ENCODE measurements at regions not wholly inside any gene's neighbourhood (a gene's known extent, or its start where the extent isn't known, plus 50 kb on each side); places are given as distances from the start of the nearest gene placed in this dataset.
"Not testable (repeated sequence)": the region's sequence is repeated elsewhere in the genome, so short reads cannot be mapped to it uniquely, and the experiment has no call there.

DNA sequence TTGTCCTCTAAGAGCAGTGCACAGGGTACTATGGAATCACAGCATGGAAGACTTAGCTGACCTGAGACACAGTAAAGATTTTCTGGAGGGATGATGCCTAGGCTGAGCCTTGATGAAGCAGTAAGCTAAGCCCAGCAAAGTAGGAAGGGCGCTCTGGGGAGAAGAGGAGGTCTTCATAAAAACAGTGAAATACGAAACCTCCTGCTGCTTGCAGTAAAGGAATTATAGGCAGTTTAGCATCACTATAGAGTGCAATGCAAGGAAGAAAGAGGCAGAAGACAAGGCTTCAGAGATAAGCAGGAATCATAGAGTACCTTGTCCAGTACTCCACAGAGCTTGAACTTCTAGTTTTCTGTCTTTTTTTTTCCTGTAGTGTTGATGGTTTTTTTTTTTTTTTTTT is 555.7 kb upstream of the CADM1 start:
- no peak for DNase-seq

DNA sequence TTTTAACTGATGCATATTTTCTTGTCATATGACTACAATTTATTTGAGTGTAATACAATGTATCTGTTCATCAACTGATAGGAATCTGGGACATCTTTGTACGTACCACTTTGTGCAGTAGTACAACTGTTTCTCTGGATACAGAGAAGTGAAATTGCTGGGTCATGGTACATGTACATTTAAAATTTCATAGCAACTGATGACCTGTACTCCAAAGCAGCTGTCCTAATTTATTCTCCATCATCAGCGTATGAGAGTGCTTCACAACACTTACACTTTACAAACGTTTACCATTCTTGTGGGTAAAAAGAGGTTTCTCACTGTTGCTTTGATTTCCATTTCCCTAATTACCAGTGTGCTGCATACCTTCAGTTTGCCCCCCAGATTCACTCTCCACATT is 552.8 kb upstream of the CADM1 start:
- no peak for DNase-seq

DNA sequence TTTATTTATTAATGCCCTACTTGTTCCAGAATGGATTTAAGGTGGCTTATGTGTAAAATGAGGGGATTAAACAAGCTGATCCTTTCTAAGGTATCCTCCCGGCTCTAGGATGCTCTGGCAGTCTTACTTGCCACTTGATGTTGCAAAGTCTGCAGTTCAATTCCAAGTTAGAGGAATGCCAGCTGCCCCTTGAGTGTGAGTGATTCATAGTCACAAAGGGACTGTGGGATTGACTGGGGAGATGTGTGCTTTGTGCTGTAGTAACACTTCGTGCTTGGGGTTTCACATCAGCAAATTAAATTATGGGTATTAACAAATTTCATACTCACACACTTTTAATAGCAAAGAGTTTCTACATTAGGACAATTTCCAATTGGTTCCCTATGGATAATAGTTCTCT is 550.8 kb upstream of the CADM1 start:
- peak; percentile 75 for DNase-seq

DNA sequence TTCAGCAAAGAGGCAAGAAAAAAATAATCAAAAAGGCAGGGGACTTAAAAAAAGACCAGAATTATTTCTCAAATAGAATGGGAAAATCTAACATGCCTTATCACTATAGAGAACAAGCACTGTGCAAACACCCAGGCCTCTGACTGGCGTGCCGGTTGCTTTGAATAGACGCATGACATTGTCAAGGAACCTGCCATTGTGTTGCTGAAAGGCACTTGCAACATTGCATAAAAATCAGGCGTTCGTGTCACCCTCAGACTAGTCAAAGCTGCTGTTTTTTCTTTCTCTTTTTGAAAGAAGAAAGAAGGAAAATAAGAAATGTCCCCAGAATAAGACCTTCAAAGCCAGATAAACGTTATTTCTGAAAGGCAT is 549.3 kb upstream of the CADM1 start:
- no peak for DNase-seq

DNA sequence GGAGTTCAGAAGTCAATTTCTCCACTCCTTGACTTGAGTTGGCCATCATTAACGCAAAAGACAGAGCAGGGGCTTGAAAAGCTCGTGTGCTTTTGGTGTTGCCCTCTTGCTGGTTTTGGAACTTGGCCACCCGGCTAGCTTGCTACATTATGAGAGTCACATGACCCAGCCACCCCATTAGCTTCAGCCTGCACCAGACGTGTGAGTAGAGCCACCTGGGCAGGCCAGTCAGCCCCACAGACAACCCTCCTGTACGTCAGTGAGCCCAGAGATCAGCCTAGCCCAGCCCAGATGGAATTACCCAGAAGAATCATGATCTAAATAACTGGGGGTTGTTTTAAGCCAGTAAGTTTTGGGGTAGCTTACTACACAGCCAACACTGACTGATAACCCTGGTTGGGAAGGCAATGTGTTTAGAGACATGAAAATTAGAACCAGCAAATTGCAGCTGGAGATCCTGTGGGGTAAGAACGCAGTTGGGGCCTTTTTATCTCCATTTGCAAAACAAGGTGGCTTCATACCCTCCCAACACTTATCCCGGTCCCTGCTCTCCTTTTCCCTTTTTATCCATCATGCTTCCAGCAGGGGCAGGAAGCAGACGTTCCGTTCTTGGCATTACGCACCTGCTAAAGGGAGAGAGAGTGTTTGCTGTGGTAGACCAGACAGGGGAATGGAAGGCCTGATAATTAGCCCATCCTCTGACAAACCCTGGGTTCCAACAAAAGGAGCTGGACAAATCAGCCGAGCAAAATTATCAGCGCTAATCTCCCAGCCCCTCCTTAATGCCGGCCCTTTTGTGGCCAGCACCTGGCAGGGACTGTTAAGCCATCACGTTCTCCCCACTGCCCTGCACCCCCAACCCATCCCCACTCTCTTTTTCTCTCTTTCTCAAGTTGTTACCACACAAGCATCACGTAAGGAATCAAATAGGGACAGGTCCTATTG is 548.7 kb upstream of the CADM1 start:
- no peak for DNase-seq

DNA sequence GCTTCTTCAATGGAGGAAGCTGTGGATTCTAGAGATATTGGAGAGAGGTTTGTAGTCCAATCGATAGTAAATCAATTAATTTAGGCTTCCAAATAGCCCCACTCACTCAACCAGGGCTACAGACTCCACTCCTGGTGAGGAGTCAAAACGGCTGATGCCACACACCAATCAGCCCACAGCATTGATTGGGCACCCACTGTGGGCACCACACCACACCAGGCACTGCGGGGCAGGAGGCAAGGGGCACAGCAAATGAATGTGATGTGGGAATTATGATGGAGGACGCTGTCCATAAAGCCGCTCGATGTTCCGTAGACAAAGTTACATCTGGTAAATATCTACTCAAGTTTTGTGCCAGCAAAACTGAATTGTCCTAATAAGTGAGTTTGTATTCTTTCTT is 547.3 kb upstream of the CADM1 start:
- DNase-seq: no peak

DNA sequence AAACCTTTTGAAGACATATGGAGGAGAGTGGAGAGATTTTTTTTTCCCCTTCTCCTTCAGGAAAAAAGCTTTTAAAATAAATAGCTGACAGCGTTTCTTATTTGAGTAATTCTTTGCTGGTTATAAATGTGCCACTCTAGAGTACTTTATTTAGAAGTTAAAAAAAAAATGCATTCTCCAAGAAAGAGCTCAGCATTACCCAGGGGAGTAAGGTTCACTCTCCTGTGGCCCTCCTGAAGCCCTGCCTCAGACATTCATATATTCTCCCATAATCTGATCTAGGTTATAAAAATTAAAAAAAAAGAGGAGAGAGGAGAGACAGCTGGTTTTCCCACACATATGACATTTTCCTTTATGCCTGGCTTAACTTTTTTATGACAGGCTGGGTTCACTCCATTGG is 545.2 kb upstream of the CADM1 start:
- no peak for DNase-seq

DNA sequence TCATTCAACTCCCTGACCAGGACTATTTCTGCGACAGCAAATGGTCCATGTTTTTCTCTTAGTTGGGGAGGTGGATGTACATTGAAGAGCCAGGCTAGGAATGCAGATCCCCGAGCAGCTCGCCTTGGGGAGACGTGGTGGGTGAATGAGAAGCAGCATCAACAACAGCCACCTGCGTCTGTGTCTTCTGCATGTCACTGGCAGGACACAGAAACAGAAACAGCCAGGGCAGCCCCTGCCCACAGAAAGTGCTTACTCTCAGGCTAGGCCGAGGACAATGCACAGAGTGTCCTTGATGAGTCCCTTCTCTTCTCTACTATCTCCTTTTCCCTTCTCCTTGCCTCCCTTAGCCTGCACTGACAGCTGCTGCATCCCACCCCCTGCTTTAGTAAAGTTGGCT is 541.9 kb upstream of the CADM1 start:
- DNase-seq: no peak

DNA sequence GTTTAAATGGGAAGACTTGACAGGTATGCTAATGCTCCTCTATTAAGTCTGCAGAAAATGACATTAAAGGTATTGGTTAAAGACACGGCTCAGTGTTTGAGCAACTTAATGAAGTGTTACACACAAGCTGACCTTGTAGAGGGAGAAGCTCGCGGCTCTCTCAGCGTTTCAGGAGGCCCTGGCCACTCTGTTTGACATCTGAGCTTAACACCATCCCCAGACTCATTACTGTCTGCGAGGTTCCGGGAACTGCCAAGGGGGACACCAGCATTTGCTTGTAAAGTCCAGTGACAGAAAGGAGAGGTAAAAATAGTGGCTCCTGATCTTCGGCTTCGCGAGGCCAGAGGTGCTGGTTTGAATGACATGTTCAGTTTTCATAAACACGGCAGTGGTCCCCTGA is 540.7 kb upstream of the CADM1 start:
- DNase-seq: no peak

DNA sequence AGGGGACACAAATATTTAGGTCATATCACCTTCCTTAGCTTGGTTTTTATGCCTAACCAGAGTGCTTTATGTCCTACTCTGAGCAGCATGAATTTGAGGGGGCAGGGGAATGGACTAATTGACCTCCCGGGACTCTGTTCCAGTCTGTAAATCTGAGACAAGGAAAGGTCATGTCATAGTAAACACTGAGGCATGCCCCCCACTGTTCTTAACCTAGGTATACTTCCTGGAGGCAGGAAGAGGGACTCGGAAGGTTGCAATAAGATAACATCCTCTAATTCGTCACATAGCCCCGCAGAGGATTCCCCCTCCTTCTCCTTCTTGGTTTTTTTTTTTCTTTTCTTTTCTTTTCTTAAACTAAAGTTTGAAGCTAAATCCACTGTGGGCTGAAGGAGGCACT is 540.3 kb upstream of the CADM1 start:
- no peak for DNase-seq

DNA sequence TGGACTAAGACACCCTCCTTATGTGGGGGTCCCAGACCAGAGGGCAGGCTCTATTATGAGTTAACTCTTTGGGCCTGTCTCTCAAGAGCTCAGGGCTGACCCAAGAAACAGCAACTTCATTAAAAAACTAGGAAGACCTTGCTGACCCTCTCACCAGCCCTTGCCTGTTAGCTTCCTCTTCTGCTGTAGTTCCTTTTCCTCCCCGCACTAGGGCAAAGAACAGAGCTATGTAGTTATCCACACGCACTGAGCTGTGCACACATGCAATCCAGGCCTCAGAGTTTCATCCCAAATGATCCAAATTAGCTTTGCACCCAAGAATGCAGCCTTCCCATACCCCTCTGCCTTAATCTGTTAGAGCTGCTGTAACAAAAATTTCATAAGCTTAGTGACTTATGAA is 539.6 kb upstream of the CADM1 start:
- DNase-seq: no peak

DNA sequence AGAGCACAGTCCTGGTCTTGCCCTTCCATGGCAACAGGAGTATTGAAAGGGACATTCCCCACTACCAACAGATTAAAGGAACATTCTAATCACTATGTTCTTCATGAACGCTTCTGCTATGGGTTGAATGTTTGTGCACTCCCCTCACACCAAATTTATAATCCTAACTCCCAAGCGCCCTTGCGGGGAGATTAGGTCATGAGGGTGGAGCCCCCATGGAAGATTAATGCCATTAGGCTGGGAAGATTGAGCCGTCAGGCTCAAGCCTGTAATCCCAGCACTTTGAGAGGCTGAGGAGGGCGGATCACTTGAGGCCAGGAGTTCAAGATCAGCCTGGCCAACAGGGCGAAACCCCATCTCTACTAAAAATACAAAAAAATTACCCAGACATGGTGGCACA is 538.8 kb upstream of the CADM1 start:
- not testable (repeated sequence) for DNase-seq

DNA sequence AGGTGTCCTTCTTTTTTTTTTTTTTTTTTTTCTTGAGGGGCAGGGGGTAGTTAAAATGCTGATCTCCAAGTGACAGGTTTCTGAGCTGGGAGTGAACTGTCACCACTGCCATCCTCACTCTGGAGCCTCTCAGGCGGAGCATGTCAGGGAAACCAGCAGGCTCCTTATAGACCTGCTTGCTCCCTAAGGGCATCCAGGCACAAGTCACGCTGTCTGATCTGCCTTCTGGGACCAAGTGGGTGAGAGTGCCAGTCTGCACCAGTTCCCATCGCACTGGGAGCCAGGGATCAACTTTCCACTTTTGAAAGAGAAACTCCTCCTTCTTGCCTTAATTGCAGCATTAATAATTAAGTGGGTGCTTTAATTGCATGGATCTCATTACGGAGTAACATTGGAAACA is 537.9 kb upstream of the CADM1 start:
- peak; percentile 32 for DNase-seq

DNA sequence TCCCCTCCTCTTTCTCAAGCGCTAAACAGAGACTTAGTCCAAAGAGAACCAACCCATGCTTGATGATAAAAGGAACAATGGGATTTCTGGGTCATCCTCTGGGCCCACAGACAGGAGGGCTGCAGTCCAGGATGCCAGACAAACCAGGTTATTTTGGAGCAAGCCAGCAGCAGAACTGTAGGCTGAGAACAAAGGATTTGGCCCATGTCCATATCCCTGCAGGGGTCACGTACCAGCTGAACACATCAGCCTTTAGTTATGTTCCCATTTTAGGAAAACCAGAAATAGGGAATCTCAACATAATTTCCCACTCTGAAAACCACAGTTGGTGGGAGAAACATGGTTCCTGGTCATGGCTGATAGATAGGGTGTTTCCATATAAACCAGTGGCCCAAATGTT is 533.6 kb upstream of the CADM1 start:
- no peak for DNase-seq

DNA sequence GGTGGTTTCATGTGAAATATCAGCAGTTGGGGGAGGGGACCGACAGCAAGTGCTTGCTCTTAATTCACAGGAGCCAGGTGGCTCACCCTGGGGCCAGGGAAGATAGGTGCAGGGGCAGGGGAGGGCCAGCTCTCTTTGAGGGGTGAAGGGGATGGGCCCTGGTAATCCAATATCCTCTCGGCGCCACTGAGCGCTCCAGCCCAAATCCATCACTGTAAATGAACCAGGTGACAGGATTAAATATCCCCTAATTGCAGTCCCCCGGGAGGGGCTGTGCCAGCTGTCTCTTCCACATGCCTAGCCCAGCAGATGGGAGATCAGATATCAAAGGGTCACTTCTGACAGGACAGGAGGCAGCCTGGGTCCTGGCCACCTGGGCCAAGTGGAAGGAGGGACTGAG is 531.8 kb upstream of the CADM1 start:
- DNase-seq: peak; percentile 93

DNA sequence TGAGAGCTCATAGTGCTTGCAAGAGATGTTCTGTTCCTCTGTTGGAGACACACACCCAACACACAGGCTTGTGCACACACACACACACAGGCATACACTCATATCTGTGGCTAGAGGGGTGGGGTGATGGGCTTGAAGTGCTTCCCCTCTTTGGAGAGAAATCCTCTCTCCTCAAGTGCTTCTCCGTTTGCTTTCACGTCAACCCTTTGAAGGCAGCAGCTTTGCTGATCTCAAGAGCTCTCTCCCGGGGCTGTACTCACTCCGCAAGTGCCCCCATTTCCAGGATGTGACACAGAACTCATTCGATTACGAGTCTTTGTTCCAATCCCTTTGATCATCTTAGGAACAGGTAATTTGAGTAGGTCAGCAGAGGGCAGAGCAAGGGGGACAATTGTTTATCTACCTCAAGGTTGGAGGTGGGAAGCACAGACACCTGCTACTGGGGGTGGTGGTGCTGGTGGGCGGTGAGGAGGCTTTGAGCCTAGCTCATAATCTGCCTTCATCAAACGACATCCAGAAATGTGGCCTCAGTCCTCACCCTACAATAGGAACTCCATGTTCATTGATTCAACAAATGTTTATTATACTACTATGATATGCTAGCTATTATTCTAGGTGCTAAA is 529.8 kb upstream of the CADM1 start:
- DNase-seq: peak; percentile 76

DNA sequence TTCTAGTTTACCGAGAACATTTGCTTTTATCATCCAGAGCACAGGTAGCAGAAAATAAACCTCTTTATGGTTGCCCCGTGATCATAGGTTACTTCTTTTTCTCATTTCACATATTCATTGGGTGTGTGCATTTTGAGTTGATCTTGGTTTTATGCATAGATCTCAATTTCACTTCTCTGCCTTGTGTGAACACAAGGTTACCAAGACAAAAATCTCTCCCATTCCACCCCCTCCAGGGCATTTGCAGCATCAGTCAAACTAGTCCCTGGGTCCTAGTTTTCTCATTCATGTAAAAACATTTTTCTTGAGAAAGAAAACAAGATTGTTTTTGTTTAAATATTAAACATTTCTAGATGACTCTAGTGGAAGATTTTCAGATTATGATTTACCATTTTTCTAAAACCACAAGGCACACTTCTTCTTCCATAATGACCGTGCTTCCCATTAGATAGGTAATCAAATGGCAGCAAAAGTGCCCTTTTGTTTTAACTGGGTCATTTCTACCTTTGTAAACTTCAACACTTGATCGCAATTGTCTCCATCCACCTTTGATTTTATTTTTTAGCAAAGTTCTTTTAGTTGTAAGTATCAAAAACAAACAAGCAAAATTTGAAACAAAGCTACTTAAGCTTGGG is 526.6 kb upstream of the CADM1 start:
- no peak for DNase-seq

DNA sequence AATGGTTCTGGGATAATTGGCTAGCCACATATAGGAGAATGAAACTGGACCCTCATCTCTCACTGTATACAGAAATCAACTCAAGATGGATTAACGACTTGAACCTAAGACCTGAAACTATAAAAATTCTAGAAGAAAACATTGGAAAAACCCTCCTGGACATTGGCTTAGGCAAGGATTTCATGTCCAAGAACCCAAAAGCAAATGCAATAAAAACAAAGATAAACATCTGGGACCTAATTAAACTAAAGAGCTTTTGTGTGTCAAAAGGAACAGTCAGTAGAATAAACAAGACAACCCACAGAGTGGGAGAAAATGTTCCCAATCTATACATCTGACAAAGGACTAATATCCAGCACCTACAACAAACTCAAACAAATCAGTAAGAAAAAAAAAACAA is 524.3 kb upstream of the CADM1 start:
- DNase-seq: not testable (repeated sequence)

DNA sequence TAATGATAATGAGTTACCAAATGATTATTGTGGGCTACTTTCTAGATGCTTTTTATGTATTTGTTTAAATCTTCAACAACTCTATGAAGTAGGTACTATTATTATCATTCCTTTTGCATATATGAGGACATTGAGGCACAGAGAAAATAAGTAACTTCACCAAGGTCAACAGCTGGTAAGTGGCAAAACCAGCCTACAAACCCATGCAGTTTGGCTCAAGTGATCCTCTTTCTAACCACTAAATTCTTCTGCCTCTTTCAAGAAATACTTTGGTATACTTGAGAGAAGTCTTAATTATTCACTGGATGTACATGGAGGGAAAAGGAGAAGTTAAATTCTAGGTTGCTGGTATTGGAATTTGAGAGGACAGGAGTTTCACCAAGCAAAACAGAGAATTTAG is 495.2 kb upstream of the CADM1 start:
- DNase-seq: no peak

DNA sequence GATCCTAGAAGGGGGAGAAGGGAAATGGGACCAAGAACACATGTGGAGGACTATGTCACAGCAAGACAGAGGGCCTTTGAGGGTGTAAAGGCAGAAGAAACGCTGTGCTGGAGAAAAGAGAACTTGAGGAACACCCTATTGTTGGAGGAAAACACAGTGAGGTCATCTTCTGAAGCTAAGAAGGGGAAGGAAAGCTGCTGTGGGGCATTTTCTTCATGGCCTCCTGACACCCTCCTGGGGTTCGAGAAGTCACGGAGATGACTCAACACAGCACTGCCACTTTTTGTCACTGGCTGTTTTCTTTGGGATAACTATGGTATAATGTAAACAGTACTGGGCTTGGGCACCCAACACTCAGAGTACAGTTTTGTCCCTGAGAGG is 492.6 kb upstream of the CADM1 start:
- DNase-seq: no peak

DNA sequence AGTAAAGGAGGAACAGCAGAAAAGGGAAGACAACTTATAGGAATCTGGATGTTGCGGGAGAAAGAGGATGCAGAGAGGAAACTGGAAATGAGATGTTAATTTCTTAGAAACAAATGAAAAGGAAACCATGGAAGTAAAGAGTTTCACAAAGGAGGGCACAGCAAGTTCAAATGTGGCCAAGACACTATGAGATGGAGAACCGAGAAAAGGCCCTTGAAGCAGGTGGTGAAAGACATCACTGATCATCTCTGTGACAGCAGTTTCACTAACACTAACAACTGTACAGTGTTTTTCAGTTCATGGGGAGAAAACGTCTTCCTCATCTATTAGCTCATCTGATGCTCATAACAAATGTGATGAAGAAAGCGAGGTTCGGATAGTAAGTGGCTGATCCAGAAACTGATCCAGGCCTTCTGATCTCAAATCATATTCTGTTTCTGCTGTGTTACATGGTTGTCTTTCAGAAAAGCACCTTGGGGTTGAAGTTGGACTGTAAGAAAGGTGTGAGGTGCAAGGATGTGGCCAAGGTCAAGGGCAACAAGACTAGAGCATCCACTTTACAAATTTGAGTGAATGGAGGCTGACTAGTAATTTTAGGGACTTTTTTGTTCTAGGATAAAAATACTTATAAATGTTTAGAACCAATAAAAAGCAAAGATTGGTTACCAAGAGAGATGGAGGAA is 492.1 kb upstream of the CADM1 start:
- no peak for DNase-seq

DNA sequence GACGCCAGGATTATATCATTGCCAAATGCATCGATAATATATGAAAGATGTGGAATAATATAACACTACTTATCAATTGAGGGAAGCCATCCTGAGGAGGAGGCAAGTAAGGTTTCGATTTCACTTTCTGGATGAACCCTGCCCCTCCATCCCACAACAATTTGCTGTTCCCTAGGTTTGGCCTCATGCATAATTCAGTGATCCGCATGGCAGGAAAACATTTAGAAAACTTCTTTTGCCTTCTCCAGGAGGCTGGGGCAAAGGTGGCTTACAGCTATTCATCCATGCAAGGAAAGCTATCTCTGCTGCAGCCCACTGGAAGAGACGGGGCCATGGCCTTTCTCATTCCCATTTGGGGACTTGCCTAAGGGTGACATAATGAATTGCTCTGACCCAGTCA is 489.4 kb upstream of the CADM1 start:
- DNase-seq: no peak

DNA sequence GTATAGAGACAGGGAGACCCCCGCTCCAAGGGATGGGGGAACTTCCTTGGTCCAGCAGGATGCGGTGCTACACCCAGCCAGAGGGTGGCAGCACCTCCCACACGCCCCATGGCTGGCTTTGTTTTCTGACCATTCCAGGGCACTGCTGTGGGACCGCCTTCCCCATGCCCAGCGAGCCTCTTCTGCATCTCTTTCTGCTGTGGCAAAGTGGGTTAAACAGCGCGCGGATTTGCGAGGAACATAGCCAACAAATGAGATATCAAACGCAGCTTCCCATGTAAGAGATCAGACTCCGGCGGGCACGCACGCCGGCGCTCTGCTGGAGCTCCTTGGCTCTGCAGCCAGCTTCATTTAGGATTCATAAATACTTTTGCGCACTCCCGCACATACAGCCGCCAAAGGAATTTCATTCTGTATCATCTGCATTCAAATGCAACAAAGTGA is 485.8 kb upstream of the CADM1 start:
- no peak for DNase-seq

DNA sequence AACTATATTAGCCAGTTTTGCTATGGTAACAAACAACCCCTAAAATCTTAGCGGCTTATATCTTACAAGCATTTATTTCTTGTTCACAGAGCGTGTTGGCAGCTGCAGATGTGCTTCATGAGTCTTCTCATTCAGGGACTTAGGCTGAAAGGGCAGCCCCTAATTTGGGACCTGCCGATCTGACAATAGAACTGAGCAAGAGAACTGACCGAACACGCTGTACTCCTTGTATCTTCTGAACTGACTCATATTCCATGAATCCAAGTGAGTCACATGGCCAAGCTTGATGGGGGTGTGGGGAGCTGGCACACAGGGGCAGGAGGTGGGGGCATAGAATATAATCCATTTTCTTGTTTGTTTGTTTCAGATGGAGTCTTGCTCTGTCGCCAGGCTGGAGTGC is 481.7 kb upstream of the CADM1 start:
- no peak for DNase-seq

Measured in NCI-H524 treated with DMSO at 0.1 percent for 48 hours (cell line).